ENCODE measurements at regions not wholly inside any gene's neighbourhood (a gene's known extent, or its start where the extent isn't known, plus 50 kb on each side); places are given as distances from the start of the nearest gene placed in this dataset.

GRCh38 chr5:105263515-105263914 lies 1700.9 kb upstream of the NUDT12 start:
- H3K4me1 ChIP-seq = no peaks in the 10 kb centered on the region
- H3K36me3 ChIP-seq = no peaks in the 10 kb centered on the region
- H3K9me3 ChIP-seq = no peaks in the 10 kb centered on the region
- no peaks in the 10 kb centered on the region for H3K27me3 ChIP-seq
- no peak for ATAC-seq
- intact Hi-C loops (cut with DNase I) = no loop called here
- no peak for TF ChIP-seq CTCF (IDR thresholded peaks at IDR 0.05)
- H3K4me3 ChIP-seq = no peak overlapping the region
- no peak overlapping the region for H3K27ac ChIP-seq
- DNase-seq = no peak

GRCh38 chr5:105259581-105260217 lies 1697.1 kb upstream of the NUDT12 start:
- ATAC-seq = no peak
- intact Hi-C loops (cut with DNase I) = no loop called here
- no peaks in the 10 kb centered on the region for H3K27me3 ChIP-seq
- no peaks in the 10 kb centered on the region for H3K9me3 ChIP-seq
- H3K27ac ChIP-seq = no peak overlapping the region
- H3K36me3 ChIP-seq = no peaks in the 10 kb centered on the region
- DNase-seq = no peak
- H3K4me3 ChIP-seq = no peak overlapping the region
- no peaks in the 10 kb centered on the region for H3K4me1 ChIP-seq
- no peak for TF ChIP-seq CTCF (IDR thresholded peaks at IDR 0.05)

- no peak for TF ChIP-seq CTCF (IDR thresholded peaks at IDR 0.05)
- intact Hi-C loops (cut with DNase I) = no loop called here
- H3K4me3 ChIP-seq = no peak overlapping the region
- H3K27ac ChIP-seq = no peak overlapping the region
- ATAC-seq (no peak), DNase-seq (no peak)
- H3K36me3 ChIP-seq = no peaks in the 10 kb centered on the region
- H3K9me3 ChIP-seq = no peaks in the 10 kb centered on the region
- no peaks in the 10 kb centered on the region for H3K4me1 ChIP-seq
- H3K27me3 ChIP-seq = no peaks in the 10 kb centered on the region
These were observed 1676.0 kb upstream of the NUDT12 start for GRCh38 chr5:105238561-105238960.

- Histone ChIP-seq H3K9me3 (no peaks in the 10 kb centered on the region), H3K27me3 (no peaks in the 10 kb centered on the region), H3K36me3 (no peaks in the 10 kb centered on the region), H3K4me1 (no peaks in the 10 kb centered on the region), H3K4me3 (no peak overlapping the region), H3K27ac (no peak overlapping the region)
- no peak for TF ChIP-seq CTCF (IDR thresholded peaks at IDR 0.05)
- intact Hi-C loops (cut with DNase I) = no loop called here
- no peak for DNase-seq
- no peak for ATAC-seq
These were observed 1668.0 kb upstream of the NUDT12 start for GRCh38 chr5:105230516-105231157.

- Histone ChIP-seq H3K27me3 (no peaks in the 10 kb centered on the region), H3K27ac (no peak overlapping the region), H3K36me3 (no peaks in the 10 kb centered on the region), H3K9me3 (no peaks in the 10 kb centered on the region), H3K4me1 (no peaks in the 10 kb centered on the region), H3K4me3 (no peak overlapping the region)
- intact Hi-C loops (cut with DNase I) = no loop called here
- no peak for TF ChIP-seq CTCF (IDR thresholded peaks at IDR 0.05)
- ATAC-seq (no peak), DNase-seq (no peak)
These were observed 1655.4 kb upstream of the NUDT12 start for GRCh38 chr5:105218018-105218417.
